Gastroesophageal sphincter (tissue), 4 donors: ENCODE measurements at regions not wholly inside any gene's neighbourhood (a gene's known extent, or its start where the extent isn't known, plus 50 kb on each side); places are given as distances from the start of the nearest gene placed in this dataset.
A peak's percentile ranks its signal among the peaks of the same experiment; 100 is the strongest.
"Not testable (repeated sequence)": the region's sequence is repeated elsewhere in the genome, so short reads cannot be mapped to it uniquely, and the experiment has no call there.

Experiments
- ATAC-seq: fragments of 150-250 bp; one replicate; pipeline ENCODE4 v1.9.1; 2016; ENCODE audit warnings: mild to moderate bottlenecking, moderate library complexity
- H3K27ac ChIP-seq, 4 donors: fragments of 200-600 bp; sonication (generic) in 3 of 4; 1 replicate in 3 of 4; 2 replicates in 1 of 4; pipeline ENCODE4 v1.5.1; 2016 to 2019
- H3K27me3 ChIP-seq: fragments of 200-600 bp; sonication (generic); one replicate; pipeline ENCODE4 v1.5.1; 2019
- H3K36me3 ChIP-seq, 2 donors: fragments of 200-600 bp; sonication (generic); one replicate each; pipeline ENCODE4 v1.5.1; 2019; ENCODE audit warnings: control low read depth in 1 of 2
- H3K4me1 ChIP-seq, 3 donors: fragments of 200-600 bp; sonication (generic); 1 replicate in 2 of 3; 2 replicates in 1 of 3; pipeline ENCODE4 v1.5.1; 2016 to 2019; ENCODE audit warnings: control low read depth in 2 of 3
- H3K4me3 ChIP-seq, 2 donors: fragments of 200-600 bp; sonication (generic); one replicate each; pipeline ENCODE4 v1.5.1; 2019; ENCODE audit warnings: mild to moderate bottlenecking in 1 of 2, moderate library complexity in 1 of 2
- H3K9me3 ChIP-seq, 3 donors: fragments of 200-600 bp; sonication (generic); one replicate each; pipeline ENCODE4 v1.5.1; 2017 to 2019; ENCODE audit warnings: control low read depth in 2 of 3
- CTCF ChIP-seq, 4 experiments: fragments of 200-600 bp in 2 of 4; fragments of 450-650 bp in 2 of 4; sonication (generic) in 1 of 4; IDR thresholded peaks; one replicate each; pipeline ENCODE4 v1.5.1; 2017 to 2019; ENCODE audit warnings: antibody characterized with exemption in 4 of 4, mild to moderate bottlenecking in 2 of 4, moderate library complexity in 2 of 4
- EP300 ChIP-seq: sonication (generic); formaldehyde crosslinking; IDR thresholded peaks from one replicate; pipeline ENCODE4 v1.6.1; 2017; ENCODE audit warnings: antibody characterized with exemption, mild to moderate bottlenecking
- POLR2A ChIP-seq, 2 donors: fragments of 450-650 bp; IDR thresholded peaks; one replicate each; pipeline ENCODE4 v1.6.1; 2017; ENCODE audit warnings: antibody characterized with exemption in 2 of 2, mild to moderate bottlenecking in 2 of 2, moderate library complexity in 1 of 2
- POLR2AphosphoS5 ChIP-seq: sonication (generic); formaldehyde crosslinking; IDR thresholded peaks from one replicate; pipeline ENCODE4 v1.6.1; 2017; ENCODE audit warnings: antibody characterized with exemption
- WGBS, 2 donors: methylation state at CpG; one replicate each; pipeline ENCODE4 v1.1.5; 2018; ENCODE audit warnings: low coverage in 1 of 2; 5-methylcytosine and 5-hydroxymethylcytosine counted together

- WGBS, 2 donors, result 0 to 4% methylated on average over 1 of the region's 1 CpG
- Histone ChIP-seq H3K9me3 (no peaks in the 10 kb centered on the region), H3K4me1 (no peaks in the 10 kb centered on the region), H3K27me3 (peaks cover 36% of the 10 kb centered on the region), H3K36me3 (no peaks in the 10 kb centered on the region), H3K27ac (no peak overlapping the region), H3K4me3 (no peak overlapping the region)
- no peak for TF ChIP-seq CTCF (IDR thresholded peaks at IDR 0.05)
- no peak for TF ChIP-seq POLR2A (IDR thresholded peaks at IDR 0.05)
- no peak for TF ChIP-seq EP300
- no peak for TF ChIP-seq POLR2AphosphoS5
- no peak for ATAC-seq
Observed at GRCh38 chr14:106619606-106620005, 1093.2 kb downstream of the TMEM121 start.

GRCh38 chr14:106620368-106620767 lies 1094.0 kb downstream of the TMEM121 start:
- no peak for ATAC-seq
- TF ChIP-seq EP300 (no peak), POLR2AphosphoS5 (no peak)
- H3K27me3 ChIP-seq, result peaks cover 34% of the 10 kb centered on the region
- H3K4me3 ChIP-seq, result no peak overlapping the region
- no peaks in the 10 kb centered on the region for H3K4me1 ChIP-seq
- WGBS, 2 donors, result 60 to 63% methylated on average over 2 of the region's 2 CpGs
- H3K27ac ChIP-seq, result no peak overlapping the region
- H3K9me3 ChIP-seq, result no peaks in the 10 kb centered on the region
- H3K36me3 ChIP-seq, result no peaks in the 10 kb centered on the region

GRCh38 chr14:106622200-106622745 lies 1095.9 kb downstream of the TMEM121 start:
- Histone ChIP-seq H3K4me1 (no peaks in the 10 kb centered on the region), H3K27ac (no peak overlapping the region), H3K27me3 (peaks cover 33% of the 10 kb centered on the region), H3K4me3 (no peak overlapping the region), H3K9me3 (no peaks in the 10 kb centered on the region), H3K36me3 (no peaks in the 10 kb centered on the region)
- no peak for ATAC-seq
- no peak for TF ChIP-seq CTCF (IDR thresholded peaks at IDR 0.05)
- no peak for TF ChIP-seq EP300
- TF ChIP-seq POLR2A (IDR thresholded peaks at IDR 0.05), result no peak
- no peak for TF ChIP-seq POLR2AphosphoS5
- WGBS, 2 donors, result 52 to 63% methylated on average over 8 to 10 of the region's 12 CpGs

GRCh38 chr14:106625186-106625585 lies 1098.8 kb downstream of the TMEM121 start:
- Histone ChIP-seq H3K4me1 (no peaks in the 10 kb centered on the region), H3K9me3 (no peaks in the 10 kb centered on the region), H3K4me3 (no peak overlapping the region), H3K27ac (no peak overlapping the region), H3K36me3 (no peaks in the 10 kb centered on the region), H3K27me3 (peaks cover 29% of the 10 kb centered on the region)
- no peak for ATAC-seq
- no peak for TF ChIP-seq POLR2A (IDR thresholded peaks at IDR 0.05)
- TF ChIP-seq POLR2AphosphoS5, result no peak
- TF ChIP-seq CTCF (IDR thresholded peaks at IDR 0.05), result no peak
- no peak for TF ChIP-seq EP300
- 76 to 80% methylated on average over 3 of the region's 3 CpGs for WGBS, 2 donors

GRCh38 chr14:106626469-106626868 lies 1100.1 kb downstream of the TMEM121 start:
- H3K4me1 ChIP-seq, ATAC-seq, H3K9me3 ChIP-seq, H3K4me3 ChIP-seq, H3K36me3 ChIP-seq, H3K27ac ChIP-seq: not testable (repeated sequence)
- H3K27me3 ChIP-seq, result peaks cover 39% of the 10 kb centered on the region
- WGBS, 2 donors, result 51 to 61% methylated on average over 4 of the region's 4 CpGs

GRCh38 chr14:106626942-106627588 lies 1100.7 kb downstream of the TMEM121 start:
- H3K4me1 ChIP-seq, ATAC-seq, H3K4me3 ChIP-seq, H3K36me3 ChIP-seq, H3K9me3 ChIP-seq, H3K27ac ChIP-seq: not testable (repeated sequence)
- H3K27me3 ChIP-seq, result peaks cover 41% of the 10 kb centered on the region
- WGBS, 2 donors, result 30 to 54% methylated on average over 2 to 11 of the region's 22 CpGs
- TF ChIP-seq CTCF (IDR thresholded peaks at IDR 0.05), result peak in 1 of 4 experiments; percentile 23
